T-cell (primary cell): ENCODE measurements at regions not wholly inside any gene's neighbourhood (a gene's known extent, or its start where the extent isn't known, plus 50 kb on each side); places are given as distances from the start of the nearest gene placed in this dataset.

Experiments
- ATAC-seq, 4 experiments: fragments of 200-7000 bp in 3 of 4; fragments of 150-1000 bp in 1 of 4; cut with Tn5 transposase; replicated peaks in 1 of 4; 1 replicate in 3 of 4; 2 replicates in 1 of 4; pipeline ENCODE4 v1.10.0; 2021; ENCODE audit warnings: moderate library complexity in 3 of 4, mild to moderate bottlenecking in 2 of 4, moderate number of reproducible peaks in 1 of 4
- CTCF ChIA-PET, 2 donors: fragments of 300-600 bp; sonication (Branson Sonifier 250); formaldehyde crosslinking; loops; one replicate each; lab custom pipeline; 2022; ENCODE audit warnings: antibody characterized with exemption in 2 of 2; lab: Charles Lee
- POLR2A ChIA-PET, 2 donors: fragments of 300-600 bp; sonication (Branson Sonifier 250); formaldehyde crosslinking; loops; one replicate each; lab custom pipeline; 2022; ENCODE audit warnings: antibody characterized with exemption in 2 of 2; lab: Charles Lee
- DNase-seq, 35 experiments: peaks; one replicate each; pipeline versions ENCODE4 v3.0.0 to v3.0.0-alpha.2; 2013 to 2023
- H3K27ac ChIP-seq: one replicate; pipeline ENCODE4 v1.5.1; 2013; ENCODE audit warnings: low read length
- H3K27me3 ChIP-seq, 2 experiments: replicated peaks in 1 of 2; 1 replicate in 1 of 2; 2 replicates in 1 of 2; pipeline versions ENCODE4 v1.6.1 to v1.7.0; 2013; ENCODE audit warnings: low read length in 1 of 2, mixed read lengths in 1 of 2; ENCODE audit not compliant: control insufficient read depth in 2 of 2, insufficient read depth in 2 of 2; ENCODE audit errors: extremely low read depth in 1 of 2
- H3K36me3 ChIP-seq, 2 donors: 1 replicate in 1 of 2; 2 replicates in 1 of 2; pipeline versions ENCODE4 v1.6.1 to v1.7.0; 2013; ENCODE audit warnings: low read length in 1 of 2; ENCODE audit not compliant: control insufficient read depth in 2 of 2, insufficient read depth in 1 of 2; ENCODE audit errors: extremely low read depth in 1 of 2
- H3K4me1 ChIP-seq, 2 experiments: 1 replicate in 1 of 2; 2 replicates in 1 of 2; pipeline versions ENCODE4 v1.6.1 to v1.7.0; 2013; ENCODE audit warnings: low read length in 2 of 2, mixed read lengths in 1 of 2; ENCODE audit not compliant: insufficient read depth in 2 of 2, control insufficient read depth in 1 of 2; ENCODE audit errors: extremely low read depth in 1 of 2
- H3K4me3 ChIP-seq, 2 donors: 1 replicate in 1 of 2; 2 replicates in 1 of 2; pipeline versions ENCODE4 v1.5.1 to v1.7.0; 2013; ENCODE audit warnings: mild to moderate bottlenecking in 2 of 2, low read length in 1 of 2, moderate library complexity in 1 of 2; ENCODE audit not compliant: control insufficient read depth in 1 of 2; ENCODE audit errors: extremely low read depth in 1 of 2
- H3K9me3 ChIP-seq: 2 replicates; pipeline ENCODE4 v1.7.0; 2013
- H3K27ac Mint-ChIP-seq, 2 donors: one replicate each; pipeline ENCODE4 v1.8.0; 2020 to 2021; ENCODE audit warnings: mild to moderate bottlenecking in 2 of 2, mixed read lengths in 2 of 2
- H3K27me3 Mint-ChIP-seq, 2 donors: one replicate each; pipeline ENCODE4 v1.8.0; 2021 to 2022; ENCODE audit warnings: mixed read lengths in 2 of 2
- H3K36me3 Mint-ChIP-seq: one replicate; pipeline ENCODE4 v1.8.0; 2021; ENCODE audit warnings: mixed read lengths
- H3K4me1 Mint-ChIP-seq, 3 donors: one replicate each; pipeline ENCODE4 v1.8.0; 2020 to 2022; ENCODE audit warnings: mixed read lengths in 3 of 3, mild to moderate bottlenecking in 1 of 3
- H3K4me3 Mint-ChIP-seq, 3 donors: one replicate each; pipeline ENCODE4 v1.8.0; 2020 to 2022; ENCODE audit warnings: mild to moderate bottlenecking in 3 of 3, mixed read lengths in 3 of 3, moderate library complexity in 3 of 3
- H3K9me3 Mint-ChIP-seq, 3 donors: one replicate each; pipeline ENCODE4 v1.8.0; 2020 to 2022; ENCODE audit warnings: mixed read lengths in 3 of 3
- WGBS: methylation state at CpG from one replicate; pipeline ENCODE4 v1.1.5; 2013; ENCODE audit warnings: missing lambda C conversion rate; ENCODE audit not compliant: insufficient coverage; 5-methylcytosine and 5-hydroxymethylcytosine counted together

GRCh38 chr9:23321049-23321448 lies 505.0 kb downstream of the ELAVL2 start:
- ChIA-PET CTCF (no interaction called here), POLR2A (no interaction called here)
- Mint-ChIP-seq H3K36me3 (no peaks in the 10 kb centered on the region), H3K4me1 (no peaks in the 10 kb centered on the region), H3K27ac (no peak overlapping the region), H3K9me3 (peaks cover 11 to 18% (median 16%) of the 10 kb centered on the region in 3 donors), H3K27me3 (no peaks in the 10 kb centered on the region), H3K4me3 (no peak overlapping the region)
- Histone ChIP-seq H3K27me3 (no peaks in the 10 kb centered on the region), H3K9me3 (peaks cover 2% of the 10 kb centered on the region), H3K4me3 (no peak overlapping the region), H3K4me1 (no peaks in the 10 kb centered on the region), H3K36me3 (no peaks in the 10 kb centered on the region), H3K27ac (no peak overlapping the region)
- DNase-seq (no peak), ATAC-seq (no peak)
- no CpG with 5 or more reads among the region's 2 CpGs for WGBS

- DNase-seq (no peak), ATAC-seq (no peak)
- POLR2A ChIA-PET, result no interaction called here
- H3K9me3 ChIP-seq, result peaks cover 2% of the 10 kb centered on the region
- no peaks in the 10 kb centered on the region for H3K27me3 Mint-ChIP-seq
- no peak overlapping the region for H3K27ac Mint-ChIP-seq
- H3K36me3 Mint-ChIP-seq, result no peaks in the 10 kb centered on the region
- no peaks in the 10 kb centered on the region for H3K4me1 ChIP-seq
- H3K36me3 ChIP-seq, result no peaks in the 10 kb centered on the region
- no peaks in the 10 kb centered on the region for H3K4me1 Mint-ChIP-seq
- H3K4me3 ChIP-seq, result no peak overlapping the region
- H3K4me3 Mint-ChIP-seq, result no peak overlapping the region
- H3K9me3 Mint-ChIP-seq, result peaks cover 11 to 22% (median 18%) of the 10 kb centered on the region in 3 donors
- CTCF ChIA-PET, result no interaction called here
- no peak overlapping the region for H3K27ac ChIP-seq
- WGBS, result no CpG with 5 or more reads among the region's 4 CpGs
- H3K27me3 ChIP-seq, result no peaks in the 10 kb centered on the region
Observed at GRCh38 chr9:23322392-23322791, 503.6 kb downstream of the ELAVL2 start.

GRCh38 chr9:23324511-23324910 lies 501.5 kb downstream of the ELAVL2 start:
- Mint-ChIP-seq H3K36me3 (no peaks in the 10 kb centered on the region), H3K27ac (no peak overlapping the region), H3K9me3 (peaks cover 16 to 30% (median 29%) of the 10 kb centered on the region in 3 donors), H3K4me1 (no peaks in the 10 kb centered on the region), H3K27me3 (no peaks in the 10 kb centered on the region), H3K4me3 (no peak overlapping the region)
- H3K9me3 ChIP-seq, result no peaks in the 10 kb centered on the region
- WGBS, result no CpG with 5 or more reads among the region's 4 CpGs
- ChIA-PET POLR2A (no interaction called here), CTCF (no interaction called here)
- H3K27me3 ChIP-seq, result no peaks in the 10 kb centered on the region
- H3K4me3 ChIP-seq, result no peak overlapping the region
- H3K27ac ChIP-seq, result no peak overlapping the region
- H3K4me1 ChIP-seq, result no peaks in the 10 kb centered on the region
- DNase-seq (no peak), ATAC-seq (no peak)
- H3K36me3 ChIP-seq, result no peaks in the 10 kb centered on the region

GRCh38 chr9:23326597-23326996 lies 499.4 kb downstream of the ELAVL2 start:
- Mint-ChIP-seq H3K4me1 (no peaks in the 10 kb centered on the region), H3K9me3 (peaks cover 26 to 37% (median 28%) of the 10 kb centered on the region in 3 donors), H3K27me3 (no peaks in the 10 kb centered on the region), H3K27ac (no peak overlapping the region), H3K36me3 (no peaks in the 10 kb centered on the region), H3K4me3 (no peak overlapping the region)
- ATAC-seq (no peak), DNase-seq (no peak)
- H3K9me3 ChIP-seq, result no peaks in the 10 kb centered on the region
- no CpG with 5 or more reads among the region's 3 CpGs for whole genome bisulfite sequencing
- no peak overlapping the region for H3K27ac ChIP-seq
- H3K4me1 ChIP-seq, result no peaks in the 10 kb centered on the region
- H3K4me3 ChIP-seq, result no peak overlapping the region
- POLR2A ChIA-PET, result no interaction called here
- no peaks in the 10 kb centered on the region for H3K36me3 ChIP-seq
- no peaks in the 10 kb centered on the region for H3K27me3 ChIP-seq
- CTCF ChIA-PET, result no interaction called here

GRCh38 chr9:23341346-23341745 lies 484.7 kb downstream of the ELAVL2 start:
- WGBS, result no CpG with 5 or more reads among the region's 3 CpGs
- Histone ChIP-seq H3K27ac (no peak overlapping the region), H3K4me3 (no peak overlapping the region), H3K36me3 (no peaks in the 10 kb centered on the region), H3K4me1 (no peaks in the 10 kb centered on the region), H3K9me3 (no peaks in the 10 kb centered on the region), H3K27me3 (no peaks in the 10 kb centered on the region)
- ChIA-PET POLR2A (no interaction called here), CTCF (no interaction called here)
- ATAC-seq, result no peak
- no peaks in the 10 kb centered on the region for H3K4me1 Mint-ChIP-seq
- H3K4me3 Mint-ChIP-seq, result no peak overlapping the region
- no peaks in the 10 kb centered on the region for H3K36me3 Mint-ChIP-seq
- no peak for DNase-seq
- H3K9me3 Mint-ChIP-seq, result peaks cover 0 to 4% (median 0%) of the 10 kb centered on the region in 3 donors
- H3K27me3 Mint-ChIP-seq, result no peaks in the 10 kb centered on the region
- no peak overlapping the region for H3K27ac Mint-ChIP-seq

GRCh38 chr9:23342291-23342690 lies 483.7 kb downstream of the ELAVL2 start:
- H3K4me3 ChIP-seq, result no peak overlapping the region
- Mint-ChIP-seq H3K4me3 (no peak overlapping the region), H3K27me3 (no peaks in the 10 kb centered on the region), H3K27ac (no peak overlapping the region), H3K36me3 (no peaks in the 10 kb centered on the region), H3K4me1 (no peaks in the 10 kb centered on the region), H3K9me3 (peaks cover 0 to 8% (median 3%) of the 10 kb centered on the region in 3 donors)
- no peaks in the 10 kb centered on the region for H3K36me3 ChIP-seq
- CTCF ChIA-PET, result no interaction called here
- DNase-seq (no peak), ATAC-seq (no peak)
- H3K27me3 ChIP-seq, result no peaks in the 10 kb centered on the region
- no peaks in the 10 kb centered on the region for H3K9me3 ChIP-seq
- no peaks in the 10 kb centered on the region for H3K4me1 ChIP-seq
- no peak overlapping the region for H3K27ac ChIP-seq
- no CpG with 5 or more reads among the region's 1 CpG for WGBS
- POLR2A ChIA-PET, result no interaction called here

- peaks cover 4 to 10% (median 7%) of the 10 kb centered on the region in 3 donors for H3K9me3 Mint-ChIP-seq
- Histone ChIP-seq H3K36me3 (no peaks in the 10 kb centered on the region), H3K4me3 (no peak overlapping the region), H3K9me3 (no peaks in the 10 kb centered on the region), H3K27ac (no peak overlapping the region), H3K27me3 (no peaks in the 10 kb centered on the region), H3K4me1 (no peaks in the 10 kb centered on the region)
- POLR2A ChIA-PET, result no interaction called here
- H3K4me3 Mint-ChIP-seq, result no peak overlapping the region
- DNase-seq, result no peak
- H3K27ac Mint-ChIP-seq, result no peak overlapping the region
- CTCF ChIA-PET, result no interaction called here
- no peak for ATAC-seq
- H3K27me3 Mint-ChIP-seq, result no peaks in the 10 kb centered on the region
- no CpG with 5 or more reads among the region's 1 CpG for WGBS
- H3K36me3 Mint-ChIP-seq, result no peaks in the 10 kb centered on the region
- no peaks in the 10 kb centered on the region for H3K4me1 Mint-ChIP-seq
Observed at GRCh38 chr9:23343226-23343625, 482.8 kb downstream of the ELAVL2 start.
